GM23338 (cell line): ENCODE measurements at regions not wholly inside any gene's neighbourhood (a gene's known extent, or its start where the extent isn't known, plus 50 kb on each side); places are given as distances from the start of the nearest gene placed in this dataset.

ENCODE experiments used
- ATAC-seq: fragments of 200-7000 bp; cut with Tn5 transposase; 3 replicates; pipeline ENCODE4 v1.9.1; 2020
- DNase-seq: peaks from one replicate; pipeline ENCODE4 v3.0.0-alpha.2; 2015; ENCODE audit warnings: low spot score
- H2AFZ ChIP-seq: fragments of 200-600 bp; sonication (generic); 2 replicates; pipeline ENCODE4 v1.8.0; 2016; ENCODE audit warnings: antibody characterized with exemption, mild to moderate bottlenecking, moderate library complexity
- H3F3A ChIP-seq: fragments of 200-600 bp; sonication (generic); replicated peaks from 2 replicates; pipeline ENCODE4 v1.8.0; 2017; ENCODE audit warnings: antibody characterized with exemption, mixed run types, low read depth
- H3K27ac ChIP-seq: fragments of 200-600 bp; sonication (generic); 2 replicates; pipeline ENCODE4 v1.6.1; 2016; ENCODE audit warnings: low read depth
- H3K27me3 ChIP-seq: fragments of 200-600 bp; sonication (generic); 2 replicates; pipeline ENCODE4 v1.8.0; 2016; ENCODE audit warnings: mild to moderate bottlenecking, mixed run types, moderate library complexity; ENCODE audit not compliant: insufficient read depth
- H3K36me3 ChIP-seq: fragments of 200-600 bp; sonication (generic); 2 replicates; pipeline ENCODE4 v1.8.0; 2016; ENCODE audit warnings: mild to moderate bottlenecking; ENCODE audit not compliant: insufficient read depth
- H3K4me1 ChIP-seq: fragments of 200-600 bp; sonication (generic); 2 replicates; pipeline ENCODE4 v1.8.0; 2016; ENCODE audit warnings: mild to moderate bottlenecking, moderate library complexity; ENCODE audit not compliant: insufficient read depth
- H3K4me2 ChIP-seq: fragments of 200-600 bp; sonication (generic); 2 replicates; pipeline ENCODE4 v1.7.1; 2017; ENCODE audit warnings: mixed run types
- H3K4me3 ChIP-seq: fragments of 200-600 bp; sonication (generic); 2 replicates; pipeline ENCODE4 v1.6.1; 2016; ENCODE audit warnings: mixed run types
- H3K79me2 ChIP-seq: fragments of 200-600 bp; sonication (generic); replicated peaks from 2 replicates; pipeline ENCODE4 v1.8.0; 2017; ENCODE audit warnings: mild to moderate bottlenecking; ENCODE audit not compliant: insufficient read depth
- H3K9me2 ChIP-seq: fragments of 200-600 bp; sonication (generic); 2 replicates; pipeline ENCODE4 v1.8.0; 2017; ENCODE audit not compliant: insufficient read depth
- H4K20me1 ChIP-seq: fragments of 200-600 bp; sonication (generic); replicated peaks from 2 replicates; pipeline ENCODE4 v1.8.0; 2017; ENCODE audit warnings: mild to moderate bottlenecking; ENCODE audit not compliant: insufficient read depth
- H3K27ac Mint-ChIP-seq: 2 replicates; pipeline ENCODE4 v1.8.0; 2020; ENCODE audit warnings: inconsistent platforms, mild to moderate bottlenecking, moderate library complexity, mixed read lengths
- H3K27me3 Mint-ChIP-seq: 3 replicates; pipeline ENCODE4 v1.8.0; 2022; ENCODE audit warnings: low read depth, mild to moderate bottlenecking, moderate library complexity, mixed read lengths, inconsistent platforms; ENCODE audit not compliant: insufficient read depth, poor library complexity
- H3K36me3 Mint-ChIP-seq: 3 replicates; pipeline ENCODE4 v1.8.0; 2021; ENCODE audit warnings: low read depth, mild to moderate bottlenecking, inconsistent platforms, moderate library complexity, mixed read lengths
- H3K4me1 Mint-ChIP-seq: 3 replicates; pipeline ENCODE4 v1.8.0; 2020; ENCODE audit warnings: mild to moderate bottlenecking, inconsistent platforms, mixed read lengths
- H3K4me3 Mint-ChIP-seq: 3 replicates; pipeline ENCODE4 v1.8.0; 2021; ENCODE audit warnings: moderate library complexity, mild to moderate bottlenecking, inconsistent platforms, mixed read lengths
- H3K9me3 Mint-ChIP-seq: 3 replicates; pipeline ENCODE4 v1.8.0; 2020; ENCODE audit warnings: moderate library complexity, mild to moderate bottlenecking, inconsistent platforms, mixed read lengths
- CREB1 ChIP-seq: fragments of 250-450 bp; sonication (Bioruptor Pico); IDR thresholded peaks from 2 replicates; pipeline ENCODE4 v1.5.0; 2020; ENCODE audit warnings: low read depth, mild to moderate bottlenecking, moderate library complexity
- CTCF ChIP-seq, 2 experiments: fragments of 200-600 bp in 1 of 2; sonication (generic) in 1 of 2; conservative IDR thresholded peaks; 2 replicates each; pipeline versions ENCODE4 v1.5.1 to v1.6.1; 2016 to 2017; ENCODE audit warnings: antibody characterized with exemption in 2 of 2, low read depth in 2 of 2, mild to moderate bottlenecking in 2 of 2, moderate library complexity in 1 of 2
- EZH2 ChIP-seq: fragments of 200-600 bp; sonication (generic); IDR thresholded peaks from one replicate; pipeline ENCODE4 v1.8.0; 2017; ENCODE audit warnings: antibody characterized with exemption, mild to moderate bottlenecking, low read depth; ENCODE audit not compliant: unreplicated experiment
- EZH2phosphoT487 ChIP-seq: fragments of 200-600 bp; sonication (generic); IDR thresholded peaks from one replicate; pipeline ENCODE4 v1.8.1; 2018; ENCODE audit warnings: antibody characterized with exemption; ENCODE audit not compliant: unreplicated experiment
- JUNB ChIP-seq: IDR thresholded peaks from one replicate; pipeline ENCODE4 v1.6.1; 2016; ENCODE audit warnings: antibody characterized with exemption; ENCODE audit not compliant: unreplicated experiment
- POLR2AphosphoS5 ChIP-seq: IDR thresholded peaks from 2 replicates; pipeline ENCODE4 v1.6.1; 2016; ENCODE audit warnings: antibody characterized with exemption, low read depth
- REST ChIP-seq: IDR thresholded peaks from one replicate; pipeline ENCODE4 v1.6.1; 2018; ENCODE audit warnings: antibody characterized with exemption; ENCODE audit not compliant: unreplicated experiment
- STAT1 ChIP-seq: IDR thresholded peaks from one replicate; pipeline ENCODE4 v1.6.1; 2016; ENCODE audit warnings: antibody characterized with exemption; ENCODE audit not compliant: unreplicated experiment
- ZNF114 ChIP-seq: fragments of 250-450 bp; sonication (Bioruptor Pico); IDR thresholded peaks from 2 replicates; pipeline ENCODE4 v1.5.0; 2020; ENCODE audit warnings: mild to moderate bottlenecking, moderate library complexity
- ZNF331 ChIP-seq: fragments of 250-450 bp; sonication (Bioruptor Pico); IDR thresholded peaks from 2 replicates; pipeline ENCODE4 v1.5.0; 2020; ENCODE audit warnings: low read depth, mild to moderate bottlenecking, moderate library complexity

- TF ChIP-seq CTCF (conservative IDR thresholded peaks at IDR 0.05; ENCODE audit: low read depth in 2 of 2) (no peak), POLR2AphosphoS5 (no peak), EZH2 (no peak)
These were observed 108.8 kb upstream of the FOXC1 start (continued) for GRCh38 chr6:1500913-1501312.

- no peak for TF ChIP-seq JUNB
- no peak for TF ChIP-seq ZNF331
- no peak for TF ChIP-seq EZH2phosphoT487
- TF ChIP-seq ZNF114 (CRISPR knock-in tag), result no peak
- TF ChIP-seq POLR2AphosphoS5, result no peak
- TF ChIP-seq CTCF (conservative IDR thresholded peaks at IDR 0.05; ENCODE audit: low read depth in 2 of 2), result no peak
- no peak for TF ChIP-seq REST
- no peak for TF ChIP-seq STAT1
- TF ChIP-seq CREB1 (CRISPR knock-in tag), result no peak
- no peak overlapping the region for H3K4me3 Mint-ChIP-seq
- Histone ChIP-seq H3K27ac (no peak overlapping the region), H3K4me1 (no peaks in the 10 kb centered on the region), H3K9me2 (no peaks in the 10 kb centered on the region), H3K79me2 (no peaks in the 10 kb centered on the region), H2AFZ (no peak overlapping the region), H3K4me3 (no peak overlapping the region), H3K4me2 (no peak overlapping the region), H4K20me1 (no peaks in the 10 kb centered on the region), H3K36me3 (no peaks in the 10 kb centered on the region), H3F3A (no peaks in the 10 kb centered on the region), H3K27me3 (no peaks in the 10 kb centered on the region)
- H3K9me3 Mint-ChIP-seq, result no peaks in the 10 kb centered on the region
- DNase-seq (no peak), ATAC-seq (no peak)
- H3K27me3 Mint-ChIP-seq, result peaks cover 6% of the 10 kb centered on the region
- H3K36me3 Mint-ChIP-seq, result no peaks in the 10 kb centered on the region
- peaks cover 10% of the 10 kb centered on the region for H3K4me1 Mint-ChIP-seq
- H3K27ac Mint-ChIP-seq, result no peak overlapping the region
These were observed 107.7 kb upstream of the FOXC1 start for GRCh38 chr6:1502041-1502440.
